GM12874 (cell line): ENCODE measurements at regions not wholly inside any gene's neighbourhood (a gene's known extent, or its start where the extent isn't known, plus 50 kb on each side); places are given as distances from the start of the nearest gene placed in this dataset.

Experiments used
- TF ChIP-seq, protein P1 (sequence below): IDR thresholded peaks from 2 replicates; pipeline ENCODE4 v1.5.1; 2011; ENCODE audit warnings: low read depth, mild to moderate bottlenecking, control low read depth, low read length, moderate library complexity; ENCODE audit not compliant: insufficient read depth

DNA sequence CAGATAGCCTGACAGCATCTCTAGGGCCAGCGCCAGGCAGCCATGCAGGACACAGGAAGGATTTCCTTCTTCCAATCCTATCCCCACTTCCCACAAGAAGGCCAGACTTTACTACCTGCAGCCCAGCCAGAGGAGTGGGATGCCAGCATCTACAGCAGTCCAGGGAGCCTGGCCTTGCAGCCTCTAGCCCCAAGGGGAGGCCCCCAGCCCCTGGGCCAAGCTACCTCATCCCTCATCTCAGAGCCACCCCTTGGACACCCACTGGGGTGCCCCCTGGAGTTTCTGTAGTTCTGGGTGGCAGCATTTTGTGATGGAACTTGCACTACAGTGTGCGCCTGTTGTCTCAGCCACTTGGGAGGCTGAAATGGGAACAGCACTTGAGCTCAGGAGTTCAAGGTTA is 170.8 kb upstream of the PODXL start:
- TF ChIP-seq, protein P1, sequence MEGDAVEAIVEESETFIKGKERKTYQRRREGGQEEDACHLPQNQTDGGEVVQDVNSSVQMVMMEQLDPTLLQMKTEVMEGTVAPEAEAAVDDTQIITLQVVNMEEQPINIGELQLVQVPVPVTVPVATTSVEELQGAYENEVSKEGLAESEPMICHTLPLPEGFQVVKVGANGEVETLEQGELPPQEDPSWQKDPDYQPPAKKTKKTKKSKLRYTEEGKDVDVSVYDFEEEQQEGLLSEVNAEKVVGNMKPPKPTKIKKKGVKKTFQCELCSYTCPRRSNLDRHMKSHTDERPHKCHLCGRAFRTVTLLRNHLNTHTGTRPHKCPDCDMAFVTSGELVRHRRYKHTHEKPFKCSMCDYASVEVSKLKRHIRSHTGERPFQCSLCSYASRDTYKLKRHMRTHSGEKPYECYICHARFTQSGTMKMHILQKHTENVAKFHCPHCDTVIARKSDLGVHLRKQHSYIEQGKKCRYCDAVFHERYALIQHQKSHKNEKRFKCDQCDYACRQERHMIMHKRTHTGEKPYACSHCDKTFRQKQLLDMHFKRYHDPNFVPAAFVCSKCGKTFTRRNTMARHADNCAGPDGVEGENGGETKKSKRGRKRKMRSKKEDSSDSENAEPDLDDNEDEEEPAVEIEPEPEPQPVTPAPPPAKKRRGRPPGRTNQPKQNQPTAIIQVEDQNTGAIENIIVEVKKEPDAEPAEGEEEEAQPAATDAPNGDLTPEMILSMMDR, result no peak

DNA sequence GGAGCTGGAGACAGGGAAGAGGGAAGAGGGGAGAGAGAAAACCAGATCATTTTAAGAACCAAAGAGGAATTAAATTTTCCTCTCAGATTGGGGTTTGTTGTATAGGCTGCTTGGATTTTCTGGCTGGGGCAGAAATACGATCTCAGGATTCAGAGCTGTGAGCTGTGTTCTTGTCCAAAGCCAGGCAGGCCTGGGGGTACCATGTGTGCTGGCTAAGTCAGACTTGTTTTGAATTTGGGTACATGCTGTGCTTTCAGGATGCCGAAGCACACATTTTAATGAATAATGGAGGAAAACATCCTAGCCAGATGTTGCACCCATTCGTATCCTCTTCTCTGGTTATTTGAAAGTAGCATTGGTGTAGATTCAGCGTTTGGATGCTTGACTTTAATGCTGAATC is 170.3 kb upstream of the PODXL start:
- TF ChIP-seq, protein P1, result no peak

DNA sequence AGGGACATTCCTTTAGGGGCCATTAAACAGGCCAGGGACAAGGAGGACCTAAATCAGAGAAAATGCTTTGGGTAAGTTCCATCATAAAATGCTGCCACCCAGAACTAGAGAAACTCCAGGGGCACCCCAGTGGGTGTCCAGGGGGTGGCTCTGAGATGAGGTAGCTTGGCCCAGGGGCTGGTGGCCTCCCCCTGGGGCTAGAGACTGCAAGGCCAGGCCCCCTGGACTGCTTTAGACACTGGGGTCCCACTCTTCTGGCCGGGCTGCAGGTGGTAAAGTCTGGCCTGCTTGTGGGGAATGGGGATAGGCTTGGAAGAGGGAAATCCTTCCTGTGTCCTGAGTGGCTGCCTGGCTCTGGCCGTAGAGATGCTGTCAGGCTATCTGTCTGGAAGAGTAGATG is 169.6 kb upstream of the PODXL start:
- TF ChIP-seq, protein P1, result no peak

DNA sequence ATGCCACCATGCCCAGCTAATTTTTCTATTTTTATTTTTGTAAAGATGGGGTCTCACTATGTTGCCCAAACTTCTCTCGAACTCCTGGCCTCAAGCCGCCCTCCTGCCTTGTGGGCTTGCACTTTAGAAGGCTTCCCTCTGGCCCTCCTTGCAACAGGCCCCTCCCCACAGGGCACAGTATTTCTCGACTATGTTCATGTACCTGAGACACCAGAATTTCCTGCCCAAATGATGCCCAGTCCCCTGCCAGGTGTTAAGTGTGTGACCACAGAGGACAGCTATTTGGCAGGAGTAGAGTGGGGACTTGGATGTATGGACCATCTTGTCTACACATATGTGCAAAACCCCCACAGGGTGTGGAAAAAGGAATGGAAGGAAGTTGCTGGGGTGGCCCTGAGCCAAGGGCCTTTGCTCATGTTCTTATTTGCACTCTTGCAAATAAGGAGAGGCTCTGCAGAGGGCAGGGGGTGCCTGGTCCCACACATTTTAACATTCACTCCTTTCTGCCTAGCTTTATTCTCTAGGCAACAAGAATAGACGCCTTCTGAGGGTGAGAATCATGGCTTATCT is 168.4 kb upstream of the PODXL start:
- TF ChIP-seq, protein P1, result no peak

DNA sequence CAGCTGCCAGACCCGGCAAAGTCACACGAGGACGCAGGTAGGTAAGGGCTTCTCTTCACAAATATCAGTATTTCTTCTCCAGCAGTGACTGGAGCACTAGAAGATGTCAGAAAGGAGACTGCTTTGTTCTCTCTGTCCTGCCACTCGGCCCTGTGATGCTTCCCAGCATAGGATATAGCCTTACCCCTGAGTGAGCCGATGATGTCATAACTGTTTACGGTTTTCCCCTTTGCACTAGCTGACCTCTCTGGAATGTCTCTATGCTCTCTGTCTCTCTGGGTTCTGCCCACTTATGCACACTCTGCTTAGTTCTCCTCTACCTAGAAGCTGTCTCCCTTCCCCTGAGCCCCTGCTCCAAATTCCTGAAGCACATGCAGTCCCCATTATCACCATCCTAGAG is 167.5 kb upstream of the PODXL start:
- TF ChIP-seq, protein P1, result no peak

DNA sequence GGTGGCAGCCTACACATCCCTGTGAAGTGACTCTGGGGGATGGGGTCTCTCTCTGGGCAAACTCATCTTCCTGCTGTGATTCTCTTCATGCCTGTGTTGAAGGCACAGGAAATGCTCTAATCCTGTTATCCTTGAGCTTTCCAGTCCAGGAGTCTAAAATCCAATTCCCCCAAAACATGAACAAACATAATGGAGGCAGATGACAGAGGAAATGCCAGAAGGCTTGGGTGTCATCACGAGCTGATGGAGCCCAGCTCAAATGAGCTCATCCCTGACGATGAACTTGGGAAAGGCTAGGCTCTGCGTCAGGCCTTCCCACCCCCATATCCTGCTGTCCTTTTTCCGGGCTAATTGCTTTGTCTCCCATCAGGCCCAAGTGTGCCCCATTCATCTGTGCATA is 165.9 kb upstream of the PODXL start:
- TF ChIP-seq, protein P1, result no peak

DNA sequence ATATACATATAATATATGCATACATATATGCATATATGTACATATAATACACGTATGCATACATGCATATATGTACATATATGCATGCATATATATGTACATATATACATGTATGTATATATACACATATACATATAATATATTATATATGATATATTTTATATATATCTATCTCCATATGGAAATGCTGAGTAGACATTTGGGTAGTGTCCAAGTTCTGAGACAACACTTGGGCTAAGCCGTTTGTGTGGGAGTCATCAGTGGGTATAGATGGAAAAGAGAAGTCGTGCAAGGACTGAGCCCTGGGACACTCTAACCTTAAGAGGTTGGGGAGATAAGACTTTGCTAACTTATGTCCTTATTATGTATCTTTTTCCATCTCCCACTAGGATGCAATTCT is 165.2 kb upstream of the PODXL start:
- TF ChIP-seq, protein P1, result no peak

DNA sequence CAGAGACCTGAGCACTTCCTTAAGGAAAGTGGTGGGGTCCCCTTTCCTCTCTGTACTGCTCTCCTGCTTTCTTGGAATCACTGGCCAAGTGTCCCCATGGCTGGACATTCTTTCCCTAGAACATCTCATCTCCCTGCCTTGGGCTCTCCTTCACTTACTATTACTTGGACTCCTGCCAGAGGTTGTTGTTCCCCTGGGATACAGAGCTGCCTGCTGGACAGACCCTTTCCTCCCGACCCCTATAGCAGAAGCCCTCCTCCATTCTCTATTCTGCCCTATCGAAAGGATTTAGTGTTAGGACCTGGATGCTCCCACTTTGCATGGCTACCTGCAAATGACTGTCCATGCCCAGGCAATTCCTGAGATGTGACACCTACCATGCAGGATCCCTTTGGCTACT is 164.3 kb upstream of the PODXL start:
- TF ChIP-seq, protein P1, result no peak
